SH-SY5Y (cell line): ENCODE measurements at regions not wholly inside any gene's neighbourhood (a gene's known extent, or its start where the extent isn't known, plus 50 kb on each side); places are given as distances from the start of the nearest gene placed in this dataset.

Source experiments
- GATA2 ChIP-seq: IDR thresholded peaks from 2 replicates; pipeline ENCODE4 v1.6.1; 2011; ENCODE audit warnings: mild to moderate bottlenecking, low read depth, low read length
- GATA3 ChIP-seq: IDR thresholded peaks from 2 replicates; pipeline ENCODE4 v1.6.1; 2011; ENCODE audit warnings: low read depth, mild to moderate bottlenecking, low read length, moderate library complexity

GRCh38 chr2:228649447-228649846, 468.0 kb upstream of the SPHKAP start:
- TF ChIP-seq GATA3, result no peak
- TF ChIP-seq GATA2, result no peak

GRCh38 chr2:228648541-228648940, 467.1 kb upstream of the SPHKAP start:
- TF ChIP-seq GATA2 (no peak), GATA3 (no peak)

- TF ChIP-seq GATA3, result no peak
- TF ChIP-seq GATA2, result no peak
Observed at GRCh38 chr2:228646061-228646460, 464.6 kb upstream of the SPHKAP start.

GRCh38 chr2:228644199-228644598, 462.7 kb upstream of the SPHKAP start:
- TF ChIP-seq GATA2 (no peak), GATA3 (no peak)

DNA sequence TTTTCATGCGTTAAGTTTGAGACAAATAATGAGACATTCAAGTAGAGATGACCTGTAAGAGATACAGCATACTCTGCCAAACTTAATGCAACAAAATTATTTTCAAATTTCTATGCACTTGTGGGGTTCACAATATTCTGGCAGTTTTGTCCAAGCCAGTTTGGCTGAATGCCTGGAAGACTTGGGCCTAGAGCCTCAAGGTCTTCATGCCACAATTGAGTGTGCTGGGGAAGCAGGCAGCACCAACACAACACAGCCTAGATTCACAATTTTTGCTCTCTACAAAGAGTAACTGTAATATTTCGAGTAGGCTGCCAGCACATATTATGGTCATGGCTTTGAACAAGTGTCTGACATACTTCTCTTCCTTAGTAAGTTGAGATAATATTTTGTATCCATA, 461.4 kb upstream of the SPHKAP start:
- TF ChIP-seq GATA2, result no peak
- no peak for TF ChIP-seq GATA3

- TF ChIP-seq GATA2 (no peak), GATA3 (no peak)
Observed at GRCh38 chr2:228630786-228631185, 449.3 kb upstream of the SPHKAP start.

GRCh38 chr2:228629251-228629650, 447.8 kb upstream of the SPHKAP start:
- TF ChIP-seq GATA2, result no peak
- no peak for TF ChIP-seq GATA3

DNA sequence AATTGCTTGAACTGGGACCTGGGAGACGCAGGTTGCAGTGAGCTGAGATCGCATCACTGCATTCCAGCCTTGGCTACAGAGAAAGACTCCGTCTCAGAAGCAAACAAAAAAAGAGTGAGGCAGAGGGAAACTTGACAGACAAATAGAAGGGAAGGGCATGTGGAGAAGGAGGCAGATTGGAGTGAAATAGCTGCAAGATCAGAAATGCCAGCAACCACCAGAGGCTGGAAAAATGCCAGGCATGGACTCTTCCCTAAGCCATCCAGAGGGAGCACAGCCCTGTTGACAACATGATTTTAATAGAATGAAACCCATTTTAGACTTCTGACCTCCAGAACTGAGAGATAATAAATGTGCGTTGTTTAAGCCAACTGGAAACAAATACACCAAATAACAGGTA, 447.2 kb upstream of the SPHKAP start:
- TF ChIP-seq GATA3 (no peak), GATA2 (no peak)

- TF ChIP-seq GATA3 (no peak), GATA2 (no peak)
Observed at GRCh38 chr2:228627510-228627909, 446.0 kb upstream of the SPHKAP start.

- no peak for TF ChIP-seq GATA2
- TF ChIP-seq GATA3, result no peak
Observed at GRCh38 chr2:228625481-228625880, 444.0 kb upstream of the SPHKAP start.

DNA sequence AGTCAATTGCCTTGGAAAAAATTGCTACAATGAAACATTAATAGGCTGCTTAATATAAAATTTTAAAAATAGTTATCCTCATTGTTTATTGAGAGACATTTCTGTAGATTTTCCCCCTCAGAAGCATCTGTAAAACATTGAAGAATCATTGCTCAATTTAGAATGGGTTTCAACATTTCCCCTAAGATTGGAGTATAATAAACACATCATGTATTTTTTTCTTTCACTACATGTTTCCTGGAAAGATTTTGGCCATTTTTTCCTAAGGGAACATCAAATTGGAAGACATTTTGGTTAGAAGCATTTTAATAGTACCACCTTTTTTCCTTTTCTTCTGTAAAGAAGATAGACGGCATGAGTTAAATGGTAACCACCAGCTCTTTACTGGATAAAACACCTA, 443.2 kb upstream of the SPHKAP start:
- TF ChIP-seq GATA2 (no peak), GATA3 (no peak)

DNA sequence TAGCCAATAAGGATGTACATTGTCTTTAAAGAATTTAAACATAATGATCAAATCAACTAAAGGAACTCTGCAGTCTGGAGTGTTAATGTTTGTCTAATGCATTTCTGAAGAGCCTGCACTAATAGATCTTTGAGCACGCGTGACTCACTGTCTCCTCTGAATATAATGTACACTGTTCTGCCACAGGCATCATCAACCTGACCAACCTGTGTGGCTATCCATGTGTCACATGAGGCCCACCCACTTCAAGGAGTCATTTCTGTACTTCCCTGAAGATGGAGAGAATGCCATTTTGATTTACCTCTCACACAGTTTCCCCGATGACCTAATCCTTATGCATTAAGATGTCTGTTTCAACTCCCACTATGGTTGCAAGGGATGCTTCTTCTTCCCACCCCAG, 434.0 kb upstream of the SPHKAP start:
- no peak for TF ChIP-seq GATA2
- no peak for TF ChIP-seq GATA3

- no peak for TF ChIP-seq GATA3
- TF ChIP-seq GATA2, result no peak
Observed at GRCh38 chr2:228614741-228615140, 433.3 kb upstream of the SPHKAP start.

GRCh38 chr2:228613133-228613850, 431.8 kb upstream of the SPHKAP start:
- TF ChIP-seq GATA2, result no peak
- TF ChIP-seq GATA3, result no peak

GRCh38 chr2:228611171-228611570, 429.7 kb upstream of the SPHKAP start:
- TF ChIP-seq GATA2 (no peak), GATA3 (no peak)

GRCh38 chr2:228602288-228602687, 420.8 kb upstream of the SPHKAP start:
- TF ChIP-seq GATA3 (no peak), GATA2 (no peak)
